ENCODE measurements at regions not wholly inside any gene's neighbourhood (a gene's known extent, or its start where the extent isn't known, plus 50 kb on each side); places are given as distances from the start of the nearest gene placed in this dataset.

DNA sequence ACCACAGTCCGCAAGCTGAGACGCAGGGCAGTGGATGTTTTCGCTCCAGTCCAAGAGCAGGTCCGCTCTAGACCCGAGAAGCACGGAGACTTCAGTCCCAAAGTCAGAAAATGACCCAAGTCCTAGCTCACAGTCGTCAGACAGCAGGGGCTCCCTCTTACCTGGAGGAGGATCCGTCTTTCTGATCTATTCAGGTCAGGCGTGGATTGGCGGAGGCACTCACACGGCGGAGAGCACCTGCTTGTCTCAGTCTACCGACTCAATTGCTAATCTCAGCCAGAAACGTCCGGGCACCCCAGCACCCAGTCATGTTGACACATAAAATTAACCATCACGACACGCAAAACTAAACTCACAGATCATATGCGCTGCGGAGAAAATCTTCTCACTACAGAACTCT, 285.3 kb upstream of the CDH4 start:
- TF ChIP-seq, protein P1, sequence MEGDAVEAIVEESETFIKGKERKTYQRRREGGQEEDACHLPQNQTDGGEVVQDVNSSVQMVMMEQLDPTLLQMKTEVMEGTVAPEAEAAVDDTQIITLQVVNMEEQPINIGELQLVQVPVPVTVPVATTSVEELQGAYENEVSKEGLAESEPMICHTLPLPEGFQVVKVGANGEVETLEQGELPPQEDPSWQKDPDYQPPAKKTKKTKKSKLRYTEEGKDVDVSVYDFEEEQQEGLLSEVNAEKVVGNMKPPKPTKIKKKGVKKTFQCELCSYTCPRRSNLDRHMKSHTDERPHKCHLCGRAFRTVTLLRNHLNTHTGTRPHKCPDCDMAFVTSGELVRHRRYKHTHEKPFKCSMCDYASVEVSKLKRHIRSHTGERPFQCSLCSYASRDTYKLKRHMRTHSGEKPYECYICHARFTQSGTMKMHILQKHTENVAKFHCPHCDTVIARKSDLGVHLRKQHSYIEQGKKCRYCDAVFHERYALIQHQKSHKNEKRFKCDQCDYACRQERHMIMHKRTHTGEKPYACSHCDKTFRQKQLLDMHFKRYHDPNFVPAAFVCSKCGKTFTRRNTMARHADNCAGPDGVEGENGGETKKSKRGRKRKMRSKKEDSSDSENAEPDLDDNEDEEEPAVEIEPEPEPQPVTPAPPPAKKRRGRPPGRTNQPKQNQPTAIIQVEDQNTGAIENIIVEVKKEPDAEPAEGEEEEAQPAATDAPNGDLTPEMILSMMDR (IDR thresholded peaks at IDR 0.05): no peak
- H3K27ac ChIP-seq: no peak overlapping the region
- H3K4me3 ChIP-seq (ENCODE audit: low read depth in 1 of 2, low read length in 1 of 2): no peak overlapping the region
- H3K27me3 ChIP-seq: no peaks in the 10 kb centered on the region
- H3K9me3 ChIP-seq: no peaks in the 10 kb centered on the region
- H3K4me1 ChIP-seq (ENCODE audit: control insufficient read depth in 1 of 2, insufficient read depth in 1 of 2, low read depth in 1 of 2, low read length in 1 of 2): no peaks in the 10 kb centered on the region
- no peaks in the 10 kb centered on the region for H3K36me3 ChIP-seq

DNA sequence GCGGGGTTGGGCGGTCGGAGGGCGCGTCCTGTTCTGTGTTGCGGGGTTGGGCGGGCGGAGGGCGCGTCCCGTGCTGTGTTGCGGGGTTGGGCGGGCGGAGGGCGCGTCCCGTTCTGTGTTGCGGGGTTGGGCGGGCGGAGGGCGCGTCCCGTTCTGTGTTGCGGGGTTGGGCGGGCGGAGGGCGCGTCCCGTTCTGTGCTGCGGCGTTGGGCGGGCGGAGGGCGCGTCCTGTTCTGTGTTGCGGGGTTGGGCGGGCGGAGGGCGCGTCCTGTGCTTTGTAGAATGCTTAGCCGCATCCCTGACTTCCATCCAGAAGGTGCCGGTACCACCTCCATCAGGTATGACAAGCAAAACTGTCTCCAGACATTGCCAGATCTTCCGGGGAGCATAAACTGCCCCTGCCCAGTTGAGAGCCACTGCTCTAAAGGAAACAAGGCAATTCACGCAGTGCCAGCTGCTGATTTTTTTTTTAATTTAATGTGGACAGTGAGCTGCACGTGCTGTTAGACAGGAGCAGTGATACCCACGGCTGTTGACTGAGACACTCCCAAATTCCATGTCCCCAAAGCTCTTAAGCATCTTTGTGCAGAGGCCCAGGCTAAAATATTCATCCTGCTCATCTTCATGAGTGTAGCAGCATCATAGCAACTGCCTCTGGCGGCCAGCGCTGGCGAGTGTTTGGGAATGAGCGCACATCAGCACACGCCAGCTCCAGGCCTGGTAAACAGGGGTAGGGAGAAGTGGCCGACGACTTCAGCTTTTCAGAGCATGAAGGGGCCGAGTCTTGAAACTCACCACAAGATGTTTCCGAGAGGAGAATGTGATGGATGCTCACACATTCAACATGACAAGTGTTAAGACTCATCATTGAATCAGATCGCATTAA, 284.4 kb upstream of the CDH4 start:
- H3K36me3 ChIP-seq: no peaks in the 10 kb centered on the region
- H3K4me3 ChIP-seq (ENCODE audit: low read depth in 1 of 2, low read length in 1 of 2): no peak overlapping the region
- H3K27ac ChIP-seq: no peak overlapping the region
- H3K9me3 ChIP-seq: no peaks in the 10 kb centered on the region
- H3K4me1 ChIP-seq (ENCODE audit: control insufficient read depth in 1 of 2, insufficient read depth in 1 of 2, low read depth in 1 of 2, low read length in 1 of 2): no peaks in the 10 kb centered on the region
- TF ChIP-seq, protein P1 (IDR thresholded peaks at IDR 0.05): no peak
- no peaks in the 10 kb centered on the region for H3K27me3 ChIP-seq

DNA sequence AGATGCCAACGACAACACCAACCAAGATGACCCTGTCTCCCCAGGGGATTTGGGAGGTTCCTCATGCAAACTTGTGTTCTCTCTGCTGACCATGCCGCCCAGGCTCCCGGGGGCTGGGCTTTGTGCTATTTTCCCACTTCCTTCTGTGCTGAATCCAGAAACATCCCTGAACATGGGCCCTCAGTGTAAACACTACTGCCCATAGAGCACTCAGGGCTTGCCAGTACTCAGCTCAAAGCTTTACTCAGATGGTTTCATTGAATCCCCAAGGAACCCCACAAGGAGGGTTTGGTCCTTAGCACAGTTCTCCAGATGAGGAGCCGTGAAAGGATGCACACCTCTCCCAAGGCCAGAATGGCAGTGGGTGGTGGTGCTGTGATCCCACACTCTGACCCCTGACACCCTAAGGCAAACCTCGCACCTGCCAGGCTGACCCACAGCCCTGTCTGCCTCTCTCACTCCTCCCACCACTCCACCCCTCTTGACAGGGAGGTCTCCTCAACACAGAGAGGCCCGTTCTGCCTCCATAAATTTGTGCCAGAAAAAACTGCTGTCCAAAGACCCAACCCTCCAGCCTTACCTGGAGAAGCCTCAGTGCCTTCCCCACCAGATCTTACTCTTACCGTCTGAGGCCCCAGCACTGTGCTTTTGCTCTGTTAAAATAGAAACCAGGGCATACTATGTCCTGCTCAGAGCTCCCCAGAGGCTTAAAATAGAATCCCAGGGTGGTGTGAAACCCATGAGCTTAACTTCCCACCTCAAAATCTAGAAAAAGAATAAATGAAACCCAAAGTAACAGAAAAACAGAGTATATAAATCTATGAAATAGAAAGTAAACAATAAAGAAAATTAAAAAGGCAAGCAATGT, 283.0 kb upstream of the CDH4 start:
- no peak overlapping the region for H3K27ac ChIP-seq
- no peaks in the 10 kb centered on the region for H3K27me3 ChIP-seq
- no peaks in the 10 kb centered on the region for H3K4me1 ChIP-seq (ENCODE audit: control insufficient read depth in 1 of 2, insufficient read depth in 1 of 2, low read depth in 1 of 2, low read length in 1 of 2)
- no peak overlapping the region for H3K4me3 ChIP-seq (ENCODE audit: low read depth in 1 of 2, low read length in 1 of 2)
- H3K36me3 ChIP-seq: no peaks in the 10 kb centered on the region
- H3K9me3 ChIP-seq: no peaks in the 10 kb centered on the region
- TF ChIP-seq, protein P1 (IDR thresholded peaks at IDR 0.05): no peak

DNA sequence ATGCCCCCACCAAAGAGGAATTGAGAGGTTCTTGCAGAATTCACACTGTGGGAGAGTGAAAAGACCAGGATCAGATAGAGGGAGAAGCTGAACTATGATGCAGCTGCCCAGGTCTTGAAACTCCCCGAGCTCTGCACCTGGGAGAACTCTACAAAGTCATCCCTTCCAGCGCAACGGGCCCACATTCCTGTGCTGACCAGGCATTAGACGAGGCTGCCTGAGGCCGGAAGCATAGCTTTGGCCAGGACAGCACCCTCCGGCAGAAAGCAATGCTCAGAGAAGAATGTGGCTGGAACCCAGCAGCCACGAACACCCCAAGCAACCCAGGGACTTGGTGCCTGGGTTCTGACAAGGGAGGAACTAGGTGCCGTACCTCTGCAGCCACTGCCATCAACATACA, 281.5 kb upstream of the CDH4 start:
- Histone ChIP-seq H3K9me3 (no peaks in the 10 kb centered on the region), H3K4me1 (ENCODE audit: control insufficient read depth in 1 of 2, insufficient read depth in 1 of 2, low read depth in 1 of 2, low read length in 1 of 2) (no peaks in the 10 kb centered on the region), H3K4me3 (ENCODE audit: low read depth in 1 of 2, low read length in 1 of 2) (no peak overlapping the region), H3K36me3 (no peaks in the 10 kb centered on the region), H3K27me3 (no peaks in the 10 kb centered on the region), H3K27ac (no peak overlapping the region)
- TF ChIP-seq, protein P1 (IDR thresholded peaks at IDR 0.05): no peak

DNA sequence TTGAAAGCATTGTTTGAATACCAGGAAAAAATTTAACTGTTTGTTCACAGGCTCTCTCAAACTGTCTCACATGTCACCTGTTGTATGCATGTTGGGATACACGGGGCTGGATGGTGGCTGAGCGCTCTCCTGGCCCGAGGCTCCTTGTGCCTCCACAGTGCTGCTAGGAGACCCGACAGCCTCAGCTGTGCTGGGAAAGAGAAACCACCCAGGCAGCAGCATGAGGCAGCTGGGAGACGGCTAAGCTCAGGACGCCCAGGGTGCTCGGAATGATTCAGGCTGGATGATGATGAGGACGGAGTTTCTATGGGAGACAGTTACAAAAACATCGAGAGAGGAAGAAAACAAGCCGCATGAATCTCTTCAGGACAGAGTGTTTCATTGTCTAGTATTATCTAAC, 278.0 kb upstream of the CDH4 start:
- TF ChIP-seq, protein P1 (IDR thresholded peaks at IDR 0.05): no peak
- Histone ChIP-seq H3K27ac (no peak overlapping the region), H3K4me1 (ENCODE audit: control insufficient read depth in 1 of 2, insufficient read depth in 1 of 2, low read depth in 1 of 2, low read length in 1 of 2) (no peaks in the 10 kb centered on the region), H3K27me3 (no peaks in the 10 kb centered on the region), H3K4me3 (ENCODE audit: low read depth in 1 of 2, low read length in 1 of 2) (no peak overlapping the region), H3K36me3 (no peaks in the 10 kb centered on the region), H3K9me3 (no peaks in the 10 kb centered on the region)
